ENCODE measurements at regions not wholly inside any gene's neighbourhood (a gene's known extent, or its start where the extent isn't known, plus 50 kb on each side); places are given as distances from the start of the nearest gene placed in this dataset.
A peak's percentile ranks its signal among the peaks of the same experiment; 100 is the strongest.

DNA sequence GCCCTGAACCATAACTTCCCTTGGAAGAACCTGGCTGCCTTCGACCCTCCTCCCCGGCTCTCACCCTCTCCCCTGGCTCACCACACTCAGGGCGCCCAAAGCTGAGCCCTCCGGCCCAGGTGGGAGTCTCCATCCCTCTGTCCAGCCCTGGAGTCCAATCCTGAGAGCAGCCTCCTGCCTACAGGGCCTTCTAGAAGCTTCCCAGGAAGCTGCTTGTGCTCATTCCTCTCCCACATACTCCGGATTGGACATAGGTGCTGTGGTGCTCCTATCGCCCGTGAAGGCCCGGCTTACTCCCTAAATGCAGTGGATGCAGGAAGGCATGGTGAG lies 1332.0 kb downstream of the BRD1 start:
- TF ChIP-seq, protein P1, sequence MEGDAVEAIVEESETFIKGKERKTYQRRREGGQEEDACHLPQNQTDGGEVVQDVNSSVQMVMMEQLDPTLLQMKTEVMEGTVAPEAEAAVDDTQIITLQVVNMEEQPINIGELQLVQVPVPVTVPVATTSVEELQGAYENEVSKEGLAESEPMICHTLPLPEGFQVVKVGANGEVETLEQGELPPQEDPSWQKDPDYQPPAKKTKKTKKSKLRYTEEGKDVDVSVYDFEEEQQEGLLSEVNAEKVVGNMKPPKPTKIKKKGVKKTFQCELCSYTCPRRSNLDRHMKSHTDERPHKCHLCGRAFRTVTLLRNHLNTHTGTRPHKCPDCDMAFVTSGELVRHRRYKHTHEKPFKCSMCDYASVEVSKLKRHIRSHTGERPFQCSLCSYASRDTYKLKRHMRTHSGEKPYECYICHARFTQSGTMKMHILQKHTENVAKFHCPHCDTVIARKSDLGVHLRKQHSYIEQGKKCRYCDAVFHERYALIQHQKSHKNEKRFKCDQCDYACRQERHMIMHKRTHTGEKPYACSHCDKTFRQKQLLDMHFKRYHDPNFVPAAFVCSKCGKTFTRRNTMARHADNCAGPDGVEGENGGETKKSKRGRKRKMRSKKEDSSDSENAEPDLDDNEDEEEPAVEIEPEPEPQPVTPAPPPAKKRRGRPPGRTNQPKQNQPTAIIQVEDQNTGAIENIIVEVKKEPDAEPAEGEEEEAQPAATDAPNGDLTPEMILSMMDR (IDR thresholded peaks at IDR 0.05; ENCODE audit: low read depth, low read length): no peak
- no peak for DNase-seq (ENCODE audit: extremely low read depth, low read depth)

DNA sequence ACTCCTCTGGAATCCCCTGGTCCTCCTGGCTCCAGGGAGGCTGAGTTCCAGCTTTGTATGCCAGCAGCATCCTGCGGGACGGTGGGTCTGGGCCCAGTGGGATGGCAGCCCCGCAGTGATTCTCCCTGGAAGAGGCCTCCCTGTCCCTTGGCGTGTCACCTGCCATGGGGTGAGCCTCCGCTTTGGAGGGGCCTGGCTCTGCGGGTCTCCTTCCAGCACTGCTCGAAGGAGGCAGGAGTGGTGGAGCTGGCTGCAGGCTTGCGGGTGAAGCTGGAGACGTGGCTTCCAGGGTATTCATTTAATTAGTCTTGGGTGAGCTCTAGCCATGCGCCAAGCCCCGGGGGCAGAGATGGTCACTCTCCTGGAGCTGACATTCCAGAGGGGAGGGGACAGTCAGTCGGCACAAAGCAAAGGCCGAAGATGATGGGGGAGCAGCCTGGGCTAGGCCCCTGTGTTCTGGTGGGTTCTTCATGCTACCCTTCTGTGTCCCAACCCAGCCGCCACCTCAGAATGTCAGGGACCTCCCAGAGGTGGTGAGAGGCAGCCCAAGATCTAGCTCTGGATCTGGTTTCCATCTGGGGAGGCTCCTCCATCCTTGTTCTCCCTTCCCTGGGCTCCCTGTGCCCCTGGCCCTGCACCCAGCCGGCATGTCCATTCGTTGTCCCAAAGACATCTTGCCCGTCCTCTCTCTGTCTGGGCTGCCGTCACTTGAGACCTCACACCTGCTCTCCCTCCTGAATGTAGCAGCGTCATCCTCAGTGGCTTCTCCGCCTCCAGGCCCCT lies 1332.5 kb downstream of the BRD1 start:
- TF ChIP-seq, protein P1 (IDR thresholded peaks at IDR 0.05; ENCODE audit: low read depth, low read length): no peak
- DNase-seq (ENCODE audit: extremely low read depth, low read depth): no peak

DNA sequence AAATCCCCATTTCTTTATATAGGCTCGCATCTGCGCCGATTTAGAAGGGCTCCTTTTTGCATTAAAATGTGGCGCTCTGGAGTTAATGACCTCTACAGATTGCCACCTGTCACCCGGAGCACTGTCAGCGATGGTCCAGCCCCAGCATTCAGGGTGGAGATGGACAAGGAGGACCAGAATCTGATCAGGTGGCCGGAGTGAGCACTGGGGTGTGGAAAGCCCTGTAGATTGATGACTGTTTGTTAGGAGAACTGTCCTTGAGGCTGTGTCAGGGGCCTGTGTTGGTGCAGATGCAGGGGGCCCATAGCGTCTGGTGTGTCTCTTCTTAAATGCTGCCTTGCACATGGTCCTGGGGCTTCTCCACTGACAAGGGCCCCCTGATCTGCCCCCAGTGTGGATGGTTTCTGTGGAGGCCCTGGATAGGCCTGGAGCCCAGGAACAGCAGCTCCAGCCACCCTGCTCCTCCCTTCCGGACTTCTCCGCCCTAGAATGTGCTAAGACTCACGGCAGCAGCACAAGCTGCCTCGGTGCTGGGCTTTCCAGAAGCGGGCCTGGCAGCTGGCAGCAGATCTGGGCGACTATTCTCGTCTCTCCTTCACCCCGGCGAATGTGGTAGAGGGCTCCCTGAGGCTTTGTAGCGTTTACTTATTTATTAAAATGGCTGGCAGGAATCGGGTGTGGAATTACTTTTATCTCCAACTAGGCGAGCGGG lies 1333.3 kb downstream of the BRD1 start:
- TF ChIP-seq, protein P1 (IDR thresholded peaks at IDR 0.05; ENCODE audit: low read depth, low read length): no peak
- DNase-seq (ENCODE audit: extremely low read depth, low read depth): no peak

DNA sequence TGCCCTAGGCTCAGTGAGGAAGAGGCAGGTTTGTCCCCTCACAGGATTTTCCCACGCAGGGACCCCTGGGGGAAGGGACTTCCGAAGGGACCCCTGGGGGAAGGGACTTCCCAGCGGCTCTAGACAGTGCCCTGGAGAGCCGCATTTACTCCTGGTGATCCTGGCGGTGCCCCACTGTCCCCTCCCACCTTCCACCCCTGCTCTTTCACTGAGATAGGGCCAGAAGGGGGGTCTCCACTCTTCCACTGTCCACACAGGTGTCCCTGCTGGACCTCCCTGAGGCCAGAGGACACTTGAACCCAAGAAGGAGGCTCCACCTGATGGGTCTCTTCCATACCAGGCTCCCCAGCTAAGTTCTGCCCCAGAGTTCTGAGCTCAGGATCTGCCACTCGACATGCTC lies 1333.9 kb downstream of the BRD1 start:
- TF ChIP-seq, protein P1 (IDR thresholded peaks at IDR 0.05; ENCODE audit: low read depth, low read length): no peak
- no peak for DNase-seq (ENCODE audit: extremely low read depth, low read depth)

DNA sequence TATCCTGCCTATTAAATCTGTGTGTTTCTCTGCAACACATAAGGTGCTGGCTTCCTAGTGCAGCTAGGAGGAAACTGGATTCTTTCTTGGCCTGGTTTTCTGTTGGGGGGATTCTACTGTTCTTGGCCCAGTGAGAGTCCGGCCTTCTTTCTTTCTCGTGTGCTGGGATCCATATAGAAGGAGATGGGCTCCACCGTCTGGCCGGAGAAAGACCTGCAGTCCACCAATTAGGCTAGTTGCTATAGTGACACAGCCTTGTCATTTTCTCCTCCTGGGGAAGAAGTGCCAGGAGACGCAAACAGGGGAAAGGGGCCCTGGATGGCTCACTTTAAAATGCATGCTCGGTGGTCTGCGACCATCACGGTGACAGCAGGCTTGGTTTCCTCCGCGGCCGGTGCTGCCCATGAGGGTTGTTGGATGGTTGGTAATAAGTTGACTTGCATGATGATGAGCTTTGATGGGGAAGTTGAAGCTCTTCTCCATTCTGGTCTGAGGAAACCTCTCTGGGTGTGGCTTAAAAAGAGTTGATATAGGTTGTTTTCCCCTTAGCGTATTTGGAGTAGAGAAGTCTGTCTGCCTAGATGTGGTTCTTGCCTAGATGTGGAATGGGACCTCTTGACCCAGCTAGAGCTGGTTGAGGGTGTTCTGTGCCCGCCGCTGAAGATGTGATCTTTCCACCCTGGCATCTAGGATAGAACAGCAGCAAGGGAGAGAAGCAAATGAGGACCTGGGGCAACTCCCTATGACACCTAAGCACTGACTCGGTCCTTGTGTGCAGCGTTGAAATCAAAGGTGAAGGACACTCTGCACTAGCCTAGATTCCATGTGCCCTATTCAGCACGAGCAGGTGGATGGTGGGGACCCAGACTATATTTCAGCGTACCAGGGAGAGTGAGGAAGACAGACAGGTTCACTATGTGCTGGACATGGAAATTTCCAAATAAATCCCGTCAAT lies 1335.0 kb downstream of the BRD1 start:
- TF ChIP-seq, protein P1 (IDR thresholded peaks at IDR 0.05; ENCODE audit: low read depth, low read length): peak; percentile 89
- DNase-seq (ENCODE audit: extremely low read depth, low read depth): peak; percentile 22

DNA sequence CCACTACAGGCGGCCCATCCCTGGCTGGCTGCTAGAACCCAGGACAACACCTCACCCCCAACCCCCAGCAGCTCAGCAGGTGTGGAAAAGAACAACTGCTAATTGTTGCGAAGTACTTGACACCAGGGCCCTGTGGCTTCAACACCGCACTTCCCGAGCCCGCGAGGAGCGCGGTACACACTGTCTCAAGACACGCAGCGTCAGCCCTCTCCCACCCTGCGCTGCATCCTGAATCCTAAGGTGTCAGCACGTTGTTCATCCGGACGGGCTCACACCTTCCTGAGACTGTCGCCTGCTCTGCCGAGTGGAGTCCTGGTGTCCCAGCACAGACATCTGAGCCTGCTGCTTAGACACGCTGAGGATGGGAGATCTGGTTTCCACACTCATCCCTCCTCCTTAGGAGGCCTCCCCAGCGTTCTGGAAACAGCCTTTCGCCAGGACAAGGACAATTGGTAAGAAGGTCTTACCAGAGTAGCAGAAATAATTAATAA lies 1336.2 kb downstream of the BRD1 start:
- DNase-seq (ENCODE audit: extremely low read depth, low read depth): no peak
- TF ChIP-seq, protein P1 (IDR thresholded peaks at IDR 0.05; ENCODE audit: low read depth, low read length): no peak
